ENCODE measurements at regions not wholly inside any gene's neighbourhood (a gene's known extent, or its start where the extent isn't known, plus 50 kb on each side); places are given as distances from the start of the nearest gene placed in this dataset.

DNA sequence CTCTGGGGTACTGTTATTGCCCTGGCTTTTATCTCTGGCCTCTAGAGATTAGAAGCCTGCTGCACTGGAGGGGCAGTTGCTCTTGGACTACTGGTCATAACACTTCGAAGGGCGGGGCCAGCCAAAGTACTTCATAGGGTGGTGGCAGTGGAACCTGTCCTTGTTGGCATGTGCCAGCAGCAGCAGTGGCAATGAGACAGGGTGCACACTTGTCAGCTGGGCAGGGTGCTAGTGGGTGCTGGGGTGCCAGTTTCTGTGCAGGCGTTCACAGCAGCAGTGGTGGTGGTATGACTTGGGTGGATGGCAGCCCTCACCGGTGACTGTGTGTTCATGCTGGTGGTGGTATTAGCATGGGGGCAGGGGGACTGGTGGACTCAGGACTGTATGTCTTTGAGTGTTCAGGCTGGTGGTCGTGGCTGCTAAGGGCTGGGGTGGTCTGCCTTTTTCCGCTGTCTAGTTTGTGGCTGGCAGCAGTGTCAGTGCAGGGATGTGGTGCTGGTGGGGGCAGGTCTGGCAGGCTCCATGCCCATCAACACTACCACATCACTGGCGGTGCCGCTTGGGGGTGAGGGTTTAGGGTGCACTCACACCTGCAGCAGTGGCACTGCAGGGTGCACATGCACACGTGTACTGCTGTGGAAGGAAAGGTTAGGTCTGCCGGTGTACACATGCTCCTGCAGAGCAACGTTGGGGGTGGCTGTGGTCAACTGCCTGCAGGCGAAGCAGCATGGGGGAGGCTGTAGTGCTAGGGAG lies 176.1 kb upstream of the CDC14C start:
- no peak overlapping the region for H2BK20ac ChIP-seq (ENCODE audit: low read length)
- DNase-seq (ENCODE audit: low read depth in 1 of 2, low spot score in 2 of 2) (no peak), FAIRE-seq (no peak)
- no peak overlapping the region for H3K56ac ChIP-seq (replicated peaks; ENCODE audit: insufficient read length, low read depth, low read length)
- H3K4me1 ChIP-seq (replicated peaks in 1 of 4; ENCODE audit: control insufficient read depth in 3 of 4, insufficient read depth in 4 of 4, low read length in 3 of 4): no peaks in the 10 kb centered on the region
- H3K27me3 ChIP-seq (replicated peaks in 1 of 4; ENCODE audit: control insufficient read depth in 3 of 4, extremely low read depth in 1 of 4, insufficient read depth in 3 of 4, low read length in 3 of 4): no peaks in the 10 kb centered on the region
- H4K5ac ChIP-seq (ENCODE audit: insufficient read length, low read depth, low read length): no peak overlapping the region
- 91% methylated on average over 12 of the region's 12 CpGs; no CpG with 5 or more reads in 1 of the 2 experiments for WGBS, 2 experiments (ENCODE audit: extremely low coverage in 1 of 2, insufficient coverage in 1 of 2, insufficient read length in 1 of 2, insufficient replicate concordance in 2 of 2, low coverage in 1 of 2, low lambda C conversion rate in 2 of 2, missing lambda C conversion rate in 1 of 2)
- no peak overlapping the region for H3K4ac ChIP-seq (replicated peaks; ENCODE audit: insufficient read length, low read depth, low read length)
- no peak overlapping the region for H3K23ac ChIP-seq (ENCODE audit: insufficient read length)
- no peak overlapping the region for H2BK12ac ChIP-seq (ENCODE audit: low read depth, low read length)
- no peak overlapping the region for H3K4me3 ChIP-seq (ENCODE audit: extremely low read depth in 1 of 4, insufficient read depth in 2 of 4, low read depth in 3 of 4, low read length in 4 of 4)
- no peak overlapping the region for H2AK5ac ChIP-seq (ENCODE audit: low read depth, low read length)
- H3K23me2 ChIP-seq (ENCODE audit: low read depth, low read length): no peaks in the 10 kb centered on the region
- no peak overlapping the region for H3K18ac ChIP-seq (ENCODE audit: extremely low read depth, low read length)
- no peak overlapping the region for H3K4me2 ChIP-seq (ENCODE audit: insufficient read depth in 1 of 2, low read depth in 2 of 2, low read length in 2 of 2)
- H2BK120ac ChIP-seq (replicated peaks; ENCODE audit: low read depth, low read length): no peak overlapping the region
- H2AFZ ChIP-seq (ENCODE audit: low read length): no peak overlapping the region
- H2BK15ac ChIP-seq (ENCODE audit: low read length): no peak overlapping the region
- ChIA-PET CTCF (ENCODE audit: partially characterized antibody) (no interaction called here), POLR2A (ENCODE audit: partially characterized antibody) (no interaction called here)
- H3K9me3 ChIP-seq (ENCODE audit: insufficient read depth in 2 of 2, low read depth in 1 of 2, low read length in 1 of 2): no peaks in the 10 kb centered on the region
- no peak overlapping the region for H3K14ac ChIP-seq (ENCODE audit: insufficient read length)
- no peaks in the 10 kb centered on the region for H3K79me2 ChIP-seq (ENCODE audit: control insufficient read depth in 1 of 2, insufficient read depth in 2 of 2, low read length in 2 of 2)
- H3K79me1 ChIP-seq (ENCODE audit: low read depth, low read length): no peaks in the 10 kb centered on the region
- H4K91ac ChIP-seq (replicated peaks; ENCODE audit: insufficient read length, low read length): no peak overlapping the region
- peaks cover 0 to 2% of the 10 kb centered on the region in 2 experiments for H4K20me1 ChIP-seq (replicated peaks in 1 of 2; ENCODE audit: control insufficient read depth in 1 of 2, insufficient read depth in 2 of 2, low read length in 2 of 2)
- no peak overlapping the region for H3K27ac ChIP-seq (ENCODE audit: low read depth, low read length)
- H3K36me3 ChIP-seq (ENCODE audit: control insufficient read depth in 2 of 4, insufficient read depth in 4 of 4, low read length in 3 of 4): no peaks in the 10 kb centered on the region
- no peak overlapping the region for H4K8ac ChIP-seq (ENCODE audit: extremely low read depth, insufficient read depth, low read length)
- no peak overlapping the region; the same call in 1 of the 2 replicates for H2BK5ac ChIP-seq (ENCODE audit: low read depth, low read length)
- no peak overlapping the region for H3K9ac ChIP-seq (replicated peaks in 1 of 4; ENCODE audit: extremely low read depth in 1 of 4, low read depth in 3 of 4, low read length in 3 of 4)
- TF ChIP-seq FOSL1 (IDR thresholded peaks at IDR 0.05; ENCODE audit: insufficient read depth, low read depth, low read length) (no peak), TBP (IDR thresholded peaks at IDR 0.05; ENCODE audit: low read depth, low read length) (no peak), TCF12 (IDR thresholded peaks at IDR 0.05; ENCODE audit: low read depth, low read length) (no peak), SRF (IDR thresholded peaks at IDR 0.05; ENCODE audit: low read depth, low read length) (no peak), KDM5A (IDR thresholded peaks at IDR 0.05; ENCODE audit: low read length) (no peak), ASH2L (IDR thresholded peaks at IDR 0.05; ENCODE audit: low read length) (no peak)
- TF ChIP-seq, protein P1, sequence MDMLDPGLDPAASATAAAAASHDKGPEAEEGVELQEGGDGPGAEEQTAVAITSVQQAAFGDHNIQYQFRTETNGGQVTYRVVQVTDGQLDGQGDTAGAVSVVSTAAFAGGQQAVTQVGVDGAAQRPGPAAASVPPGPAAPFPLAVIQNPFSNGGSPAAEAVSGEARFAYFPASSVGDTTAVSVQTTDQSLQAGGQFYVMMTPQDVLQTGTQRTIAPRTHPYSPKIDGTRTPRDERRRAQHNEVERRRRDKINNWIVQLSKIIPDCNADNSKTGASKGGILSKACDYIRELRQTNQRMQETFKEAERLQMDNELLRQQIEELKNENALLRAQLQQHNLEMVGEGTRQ (IDR thresholded peaks at IDR 0.05; ENCODE audit: low read length): no peak
- TF ChIP-seq, protein P2, sequence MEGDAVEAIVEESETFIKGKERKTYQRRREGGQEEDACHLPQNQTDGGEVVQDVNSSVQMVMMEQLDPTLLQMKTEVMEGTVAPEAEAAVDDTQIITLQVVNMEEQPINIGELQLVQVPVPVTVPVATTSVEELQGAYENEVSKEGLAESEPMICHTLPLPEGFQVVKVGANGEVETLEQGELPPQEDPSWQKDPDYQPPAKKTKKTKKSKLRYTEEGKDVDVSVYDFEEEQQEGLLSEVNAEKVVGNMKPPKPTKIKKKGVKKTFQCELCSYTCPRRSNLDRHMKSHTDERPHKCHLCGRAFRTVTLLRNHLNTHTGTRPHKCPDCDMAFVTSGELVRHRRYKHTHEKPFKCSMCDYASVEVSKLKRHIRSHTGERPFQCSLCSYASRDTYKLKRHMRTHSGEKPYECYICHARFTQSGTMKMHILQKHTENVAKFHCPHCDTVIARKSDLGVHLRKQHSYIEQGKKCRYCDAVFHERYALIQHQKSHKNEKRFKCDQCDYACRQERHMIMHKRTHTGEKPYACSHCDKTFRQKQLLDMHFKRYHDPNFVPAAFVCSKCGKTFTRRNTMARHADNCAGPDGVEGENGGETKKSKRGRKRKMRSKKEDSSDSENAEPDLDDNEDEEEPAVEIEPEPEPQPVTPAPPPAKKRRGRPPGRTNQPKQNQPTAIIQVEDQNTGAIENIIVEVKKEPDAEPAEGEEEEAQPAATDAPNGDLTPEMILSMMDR (IDR thresholded peaks at IDR 0.05; ENCODE audit: control extremely low read depth in 1 of 3, insufficient read depth in 1 of 3, low read depth in 1 of 3, low read length in 3 of 3): no peak
- TF ChIP-seq, protein P3, sequence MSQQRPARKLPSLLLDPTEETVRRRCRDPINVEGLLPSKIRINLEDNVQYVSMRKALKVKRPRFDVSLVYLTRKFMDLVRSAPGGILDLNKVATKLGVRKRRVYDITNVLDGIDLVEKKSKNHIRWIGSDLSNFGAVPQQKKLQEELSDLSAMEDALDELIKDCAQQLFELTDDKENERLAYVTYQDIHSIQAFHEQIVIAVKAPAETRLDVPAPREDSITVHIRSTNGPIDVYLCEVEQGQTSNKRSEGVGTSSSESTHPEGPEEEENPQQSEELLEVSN (IDR thresholded peaks at IDR 0.05): no peak
